ENCODE measurements at regions not wholly inside any gene's neighbourhood (a gene's known extent, or its start where the extent isn't known, plus 50 kb on each side); places are given as distances from the start of the nearest gene placed in this dataset.
"Not testable (repeated sequence)": the region's sequence is repeated elsewhere in the genome, so short reads cannot be mapped to it uniquely, and the experiment has no call there.

DNA sequence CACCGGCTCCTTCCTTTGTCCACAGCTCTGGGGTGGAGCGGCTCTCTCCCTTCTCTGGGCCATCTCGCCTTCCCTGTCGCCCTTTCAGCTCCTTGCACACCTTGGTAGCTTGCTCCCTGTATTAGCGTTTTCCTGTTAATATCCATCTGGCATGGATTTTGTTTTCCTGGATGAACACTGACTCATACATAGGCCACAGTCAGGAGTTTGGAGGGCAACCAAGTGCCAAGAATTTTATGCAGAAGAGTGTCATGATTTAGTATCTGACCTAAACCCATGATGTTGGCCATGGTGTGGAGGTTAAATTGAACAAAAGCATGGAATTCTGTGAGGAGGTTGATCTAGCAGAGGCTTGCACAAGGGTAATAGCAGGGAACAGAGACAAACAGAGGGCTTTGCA lies 180.9 kb downstream of the AIPL1 start:
- DNase-seq: no peak

DNA sequence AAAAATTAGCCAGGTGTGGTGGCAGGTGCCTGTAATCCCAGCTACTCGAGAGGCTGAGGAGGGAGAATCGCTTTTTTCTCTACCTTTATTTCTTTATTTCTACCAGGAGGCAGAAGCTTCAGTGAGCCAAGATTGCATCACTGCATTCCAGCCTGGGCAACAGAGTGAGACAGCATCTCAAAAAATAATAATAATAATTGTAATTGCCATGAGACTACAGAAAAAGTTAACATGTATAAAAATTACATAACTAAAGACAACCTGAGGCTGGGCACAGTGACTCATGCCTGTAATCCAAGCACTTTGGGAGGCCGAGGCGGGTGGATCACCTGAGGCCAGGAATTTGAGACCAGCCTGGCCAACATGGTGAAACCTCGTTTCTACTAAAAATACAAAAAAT lies 181.5 kb downstream of the WSCD1 start:
- not testable (repeated sequence) for DNase-seq

GRCh38 chr17:6249732-6250131 lies 179.6 kb downstream of the WSCD1 start:
- DNase-seq: no peak

GRCh38 chr17:6248061-6248460 lies 177.9 kb downstream of the WSCD1 start:
- DNase-seq: no peak

DNA sequence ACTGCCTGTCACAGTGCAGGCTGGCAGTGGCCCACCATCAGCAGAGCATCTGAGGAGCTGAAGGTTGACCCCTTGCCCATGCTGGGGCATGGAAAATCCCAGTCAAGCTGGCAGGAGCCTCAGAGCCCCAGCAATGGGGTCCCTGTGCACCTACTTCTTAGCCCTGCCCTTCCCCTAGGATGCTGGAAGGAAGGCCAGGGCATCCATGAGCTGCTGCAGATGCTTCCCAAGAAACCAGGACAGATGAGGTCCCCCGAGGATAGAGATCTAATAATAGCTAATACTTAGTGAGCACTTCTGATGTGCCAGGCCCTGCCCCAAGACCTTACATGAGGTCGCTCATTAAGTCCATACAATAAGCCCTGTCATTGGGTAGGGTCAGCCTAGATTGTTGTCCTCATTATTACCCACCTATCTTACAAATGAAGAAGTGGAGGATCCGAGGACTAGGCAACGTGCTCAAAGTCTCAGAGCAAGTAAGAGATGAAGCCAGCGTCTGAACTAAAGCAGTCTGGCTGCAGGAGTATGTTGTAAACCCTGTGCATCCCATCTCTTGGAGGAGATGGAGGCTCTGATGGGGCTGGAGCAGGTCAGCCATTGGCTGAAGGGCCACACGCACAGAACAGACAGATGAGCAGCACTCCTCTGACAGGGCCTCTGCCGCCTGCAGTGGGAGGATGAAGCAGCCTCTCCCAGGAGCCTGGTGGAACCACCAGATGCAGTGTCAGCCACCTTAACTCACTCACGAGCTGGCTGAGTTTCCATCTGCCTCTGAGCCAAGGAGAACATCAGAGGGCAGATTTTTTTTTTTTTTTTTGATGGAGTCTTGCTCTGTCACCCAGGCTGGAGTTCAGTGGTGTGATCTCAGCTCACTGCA lies 175.4 kb downstream of the WSCD1 start:
- DNase-seq: no peak

GRCh38 chr17:6244796-6245195 lies 174.6 kb downstream of the WSCD1 start:
- DNase-seq: no peak

DNA sequence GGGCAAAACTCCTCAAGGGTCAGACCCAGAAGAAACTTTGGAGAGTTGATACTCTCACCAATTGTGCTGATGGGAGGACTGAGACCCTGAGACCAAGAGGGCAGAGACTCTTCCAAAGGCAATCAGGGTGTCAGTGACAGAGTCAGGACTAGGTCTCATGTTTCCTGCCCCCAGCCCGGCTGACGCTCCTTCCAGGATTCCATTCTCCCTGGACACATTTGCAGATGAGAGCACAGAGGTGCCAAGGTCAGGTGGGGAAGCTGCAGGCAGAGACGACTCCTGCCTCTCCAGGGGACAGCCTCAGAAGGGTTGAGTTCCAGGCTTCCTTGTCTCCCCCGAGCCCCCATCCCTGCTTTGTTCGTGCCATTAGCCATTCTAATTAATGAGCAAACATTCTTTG lies 174.1 kb downstream of the WSCD1 start:
- no peak for DNase-seq

GRCh38 chr17:6243186-6243585 lies 173.0 kb downstream of the WSCD1 start:
- no peak for DNase-seq

GRCh38 chr17:6241996-6242395 lies 171.8 kb downstream of the WSCD1 start:
- no peak for DNase-seq

- no peak for DNase-seq
These were observed 171.2 kb downstream of the WSCD1 start for GRCh38 chr17:6241381-6241780.

- DNase-seq: no peak
These were observed 170.4 kb downstream of the WSCD1 start for GRCh38 chr17:6240601-6241000.

DNA sequence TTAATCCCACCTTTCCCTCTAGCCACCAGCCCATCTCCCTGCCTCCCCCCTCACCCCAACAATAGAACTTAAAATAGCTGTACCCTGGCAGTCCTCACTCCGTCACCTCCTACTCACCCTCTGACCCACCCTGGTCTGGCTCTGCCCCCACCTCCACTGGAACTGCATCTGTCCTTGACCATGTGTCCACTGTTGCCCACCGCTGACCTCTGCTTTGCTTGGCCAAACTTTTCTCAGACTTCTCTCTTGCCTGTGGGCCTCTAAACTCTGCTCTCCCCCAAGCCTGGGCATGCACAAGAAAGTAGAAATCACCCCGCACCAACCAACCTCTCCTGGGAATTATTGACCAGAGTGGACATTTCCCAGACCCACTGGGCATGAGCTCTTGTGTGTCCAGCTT lies 169.8 kb downstream of the WSCD1 start:
- DNase-seq: no peak

DNA sequence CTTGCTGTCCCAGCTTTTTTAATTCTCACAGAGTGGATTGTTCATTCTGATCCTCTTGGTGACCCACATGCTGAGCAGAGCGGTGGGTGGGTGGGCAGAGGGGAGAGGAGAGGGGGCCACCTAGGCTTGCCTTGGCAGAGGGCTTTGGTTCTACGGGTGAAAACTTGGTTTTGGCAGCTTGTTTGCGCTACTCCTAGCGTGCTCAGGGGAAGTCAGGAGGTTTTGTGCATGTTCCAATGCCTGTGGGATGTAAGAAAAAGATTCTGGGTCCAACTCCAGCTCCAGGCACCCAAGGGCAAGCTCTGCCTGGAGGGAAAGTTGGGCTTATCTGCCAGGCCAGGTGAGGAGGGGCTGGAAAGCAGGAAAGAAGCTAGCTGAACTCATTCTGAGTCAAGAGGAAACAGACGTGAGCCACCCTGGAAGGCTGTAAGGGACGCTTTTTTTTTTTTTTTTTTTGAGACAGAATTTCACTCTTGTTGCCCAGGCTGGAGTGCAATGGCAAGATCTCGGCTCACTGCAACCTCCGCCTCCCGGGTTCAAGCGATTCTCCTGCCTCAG lies 169.1 kb downstream of the WSCD1 start:
- DNase-seq: no peak

- DNase-seq: no peak
These were observed 163.7 kb downstream of the WSCD1 start for GRCh38 chr17:6233856-6234255.

DNA sequence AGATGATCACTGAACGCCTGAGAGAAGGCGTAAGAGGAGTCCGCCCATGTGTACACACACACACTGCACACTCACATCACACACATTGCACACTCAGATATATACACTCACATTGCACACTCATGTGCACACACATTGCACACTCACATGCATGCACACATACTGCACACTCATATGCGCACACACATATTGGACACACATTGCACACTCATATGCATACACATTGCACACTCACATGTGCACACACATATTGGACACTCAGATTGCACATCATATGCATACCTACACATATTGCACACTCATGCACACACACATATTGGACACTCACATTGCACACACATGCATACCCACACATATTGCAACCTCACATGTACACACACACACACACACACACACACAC lies 163.2 kb downstream of the WSCD1 start:
- no peak for DNase-seq

GRCh38 chr17:6232732-6233101 lies 162.5 kb downstream of the WSCD1 start:
- DNase-seq: no peak

DNA sequence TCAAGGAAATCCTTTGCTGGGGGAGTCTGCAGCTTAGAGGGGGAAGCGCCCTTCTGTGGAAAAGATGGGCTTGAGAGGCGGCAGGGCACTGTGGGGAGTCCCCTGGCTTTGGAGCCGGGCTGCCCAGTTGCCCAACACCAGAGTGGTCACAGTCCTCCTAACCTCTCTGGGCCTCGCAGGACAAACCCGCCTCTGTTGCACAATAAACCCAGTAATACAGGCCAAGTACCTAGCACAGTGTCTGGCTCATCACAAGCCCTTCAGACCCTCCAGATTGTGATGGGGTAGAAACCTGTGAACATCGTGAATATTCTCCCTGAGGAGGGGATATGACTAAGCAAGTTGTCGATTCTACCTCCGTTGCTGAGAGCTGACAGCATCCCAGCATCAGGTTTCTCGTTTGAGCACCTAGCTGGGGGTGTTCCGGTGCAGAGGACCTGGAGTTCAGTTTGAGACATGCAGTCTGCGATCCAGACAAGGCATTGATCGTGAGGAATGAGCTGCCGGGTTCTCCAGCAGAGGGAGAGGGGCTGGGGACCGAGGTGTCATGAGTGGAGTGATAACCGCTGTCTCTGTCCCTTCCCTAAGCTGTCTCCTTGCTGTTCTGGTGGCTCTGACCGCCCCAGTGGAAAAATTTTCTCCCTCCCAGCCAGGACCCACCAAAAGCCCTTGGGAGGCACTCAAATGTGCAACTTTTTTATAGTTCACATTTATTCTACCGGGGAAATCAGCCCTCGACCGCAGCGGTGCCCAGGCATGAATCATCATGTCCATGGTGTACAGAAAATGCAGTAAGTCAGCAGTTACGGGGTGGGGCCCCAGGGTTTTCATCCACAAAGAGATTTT lies 161.9 kb downstream of the WSCD1 start:
- DNase-seq: peak; percentile 15

DNA sequence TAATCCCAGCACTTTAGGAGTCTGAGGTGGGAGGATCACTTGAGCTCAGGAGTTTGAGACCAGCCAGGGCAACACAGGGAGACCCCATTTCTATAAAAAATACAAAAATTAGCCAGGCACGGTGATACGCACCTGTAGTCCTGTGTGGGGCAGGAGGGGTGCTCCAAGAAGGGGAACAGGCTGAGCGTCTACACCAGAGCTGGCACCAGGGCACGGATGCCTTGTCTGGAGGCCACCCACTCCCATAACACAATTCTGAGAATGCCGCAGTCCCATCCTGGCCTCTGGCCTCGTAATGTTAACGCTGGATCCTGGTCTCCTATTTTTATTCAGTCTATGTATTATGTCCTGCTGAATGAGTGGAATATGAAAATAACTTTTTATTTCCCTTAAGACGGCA lies 161.3 kb downstream of the WSCD1 start:
- DNase-seq: no peak

GRCh38 chr17:6218333-6218732 lies 148.2 kb downstream of the WSCD1 start:
- DNase-seq: no peak

GRCh38 chr17:6215071-6216035 lies 145.2 kb downstream of the WSCD1 start:
- no peak for DNase-seq

DNA sequence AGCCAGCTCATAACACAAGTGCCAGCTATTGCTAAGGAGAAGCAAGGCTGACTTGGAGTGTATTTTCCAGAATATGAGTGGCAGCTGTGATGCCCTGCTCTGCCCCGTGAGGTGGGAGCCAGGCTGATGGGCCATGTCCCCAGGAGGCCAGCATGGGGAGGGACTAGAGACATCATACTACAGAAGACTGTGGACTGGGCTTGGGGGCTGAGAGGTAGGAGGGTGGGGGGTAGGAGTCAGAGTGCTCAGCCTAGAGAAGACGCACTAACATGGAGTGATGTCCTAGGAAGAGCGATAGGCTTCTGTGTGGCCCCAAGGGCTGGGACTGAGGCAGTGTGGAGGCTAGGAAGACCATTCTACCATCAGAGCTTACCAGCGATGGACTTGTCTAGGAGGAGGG lies 143.7 kb downstream of the WSCD1 start:
- DNase-seq: no peak

DNA sequence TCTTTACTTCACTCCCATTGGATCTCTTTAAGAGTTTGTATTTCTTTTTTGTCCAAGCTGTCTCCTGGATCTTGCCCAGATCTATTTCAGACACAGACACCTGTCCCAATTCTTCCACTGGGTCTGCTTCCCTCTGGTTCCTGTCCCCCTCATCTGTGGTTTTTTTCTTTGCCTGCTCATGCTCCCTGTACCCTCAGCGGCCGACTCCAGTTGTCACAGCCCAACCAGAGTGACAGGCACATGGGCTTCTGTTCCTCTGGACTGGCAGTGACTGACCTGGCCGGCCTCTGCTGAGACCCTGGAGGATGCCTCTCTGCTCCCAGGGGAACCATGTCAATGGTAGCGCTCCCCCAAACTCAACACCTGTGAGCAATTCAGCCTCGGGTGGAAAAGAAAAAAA lies 142.6 kb downstream of the WSCD1 start:
- DNase-seq: no peak

GRCh38 chr17:6209829-6210228 lies 139.7 kb downstream of the WSCD1 start:
- DNase-seq: no peak
